Activated CD8-positive, alpha-beta memory T cell treated with anti-CD3 and anti-CD28 coated beads, Interleukin-2, amount 10 ng/mL, durations not matched to agents 7 days and 5 days (primary cell): ENCODE measurements at regions not wholly inside any gene's neighbourhood (a gene's known extent, or its start where the extent isn't known, plus 50 kb on each side); places are given as distances from the start of the nearest gene placed in this dataset.
A peak's percentile ranks its signal among the peaks of the same experiment; 100 is the strongest.
"Not testable (repeated sequence)": the region's sequence is repeated elsewhere in the genome, so short reads cannot be mapped to it uniquely, and the experiment has no call there.

ENCODE experiments used
- ATAC-seq: fragments of 150-1000 bp; cut with Tn5 transposase; one replicate; pipeline ENCODE4 v1.10.0; 2021; ENCODE audit warnings: moderate library complexity
- CTCF ChIA-PET: fragments of 350-600 bp; sonication (Branson Sonifier 250); formaldehyde crosslinking; loops from one replicate; lab custom pipeline; 2021; ENCODE audit warnings: antibody characterized with exemption; lab: Charles Lee
- DNase-seq: peaks from one replicate; pipeline ENCODE4 v3.0.0-alpha.2; 2020
- H3K27ac Mint-ChIP-seq: one replicate; pipeline ENCODE4 v1.8.0; 2021; ENCODE audit warnings: mild to moderate bottlenecking, mixed read lengths
- H3K27me3 Mint-ChIP-seq: one replicate; pipeline ENCODE4 v1.8.0; 2021; ENCODE audit warnings: mixed read lengths
- H3K36me3 Mint-ChIP-seq: one replicate; pipeline ENCODE4 v1.8.0; 2021; ENCODE audit warnings: mild to moderate bottlenecking, mixed read lengths
- H3K4me1 Mint-ChIP-seq: one replicate; pipeline ENCODE4 v1.8.0; 2021; ENCODE audit warnings: mixed read lengths
- H3K4me3 Mint-ChIP-seq: one replicate; pipeline ENCODE4 v1.8.0; 2021; ENCODE audit warnings: mild to moderate bottlenecking, moderate library complexity, mixed read lengths
- H3K9me3 Mint-ChIP-seq: one replicate; pipeline ENCODE4 v1.8.0; 2022; ENCODE audit warnings: low read depth, mixed read lengths

DNA sequence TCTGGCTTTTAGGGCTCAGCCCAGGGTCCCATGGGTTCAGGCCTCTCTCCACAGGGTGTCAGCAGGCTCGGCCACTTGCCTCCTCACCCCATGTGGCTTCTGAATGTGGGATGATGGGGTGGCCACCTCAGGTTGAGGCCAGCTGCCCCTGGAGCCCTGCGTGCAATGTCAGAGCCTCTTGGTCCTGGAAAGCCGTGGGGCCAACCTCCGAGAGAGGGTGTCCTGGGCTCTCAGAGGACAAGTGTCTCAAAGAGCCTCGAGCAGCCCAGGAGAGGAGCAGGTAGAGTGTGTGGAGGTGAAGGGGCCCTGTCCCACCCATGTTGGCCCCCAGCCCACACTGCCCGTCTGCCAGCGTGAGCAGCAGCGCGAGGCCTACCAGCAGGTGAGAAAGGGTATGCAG, 86.0 kb downstream of the PLXNA1 start:
- Mint-ChIP-seq H3K4me3 (no peak overlapping the region), H3K36me3 (no peaks in the 10 kb centered on the region), H3K4me1 (peaks cover 1% of the 10 kb centered on the region), H3K27ac (no peak overlapping the region), H3K27me3 (peaks cover 17% of the 10 kb centered on the region), H3K9me3 (no peaks in the 10 kb centered on the region)
- CTCF ChIA-PET = no interaction called here
- ATAC-seq (no peak), DNase-seq (no peak)

GRCh38 chr3:127069814-127070440, 87.0 kb downstream of the PLXNA1 start:
- Mint-ChIP-seq H3K9me3 (no peaks in the 10 kb centered on the region), H3K4me1 (peaks cover 10% of the 10 kb centered on the region), H3K27ac (no peak overlapping the region), H3K36me3 (no peaks in the 10 kb centered on the region), H3K4me3 (no peak overlapping the region), H3K27me3 (peaks cover 17% of the 10 kb centered on the region)
- CTCF ChIA-PET = no interaction called here
- DNase-seq (no peak), ATAC-seq (no peak)

DNA sequence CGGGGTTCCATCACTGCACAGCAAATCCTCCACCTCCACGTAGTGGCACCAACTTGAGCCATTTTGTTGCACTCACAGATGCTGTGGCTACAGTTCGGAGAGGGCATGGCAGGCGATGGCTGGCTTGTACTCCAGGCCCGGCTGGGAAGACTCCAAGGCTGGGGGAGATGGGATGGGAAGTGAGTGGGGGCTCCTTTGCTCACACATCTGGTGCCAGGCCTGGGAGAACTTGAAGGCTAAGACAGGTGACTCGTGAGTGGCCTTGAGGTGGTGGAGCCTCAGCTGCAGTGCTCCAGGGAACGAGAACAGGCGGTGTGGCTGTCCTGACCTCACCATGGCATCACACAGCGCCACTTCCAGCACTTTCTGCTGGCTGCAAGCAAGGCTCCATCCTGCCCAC, 87.9 kb downstream of the PLXNA1 start:
- no peak for ATAC-seq
- H3K36me3 Mint-ChIP-seq = no peaks in the 10 kb centered on the region
- DNase-seq = no peak
- peaks cover 18% of the 10 kb centered on the region for H3K4me1 Mint-ChIP-seq
- H3K27me3 Mint-ChIP-seq = peaks cover 15% of the 10 kb centered on the region
- no peak overlapping the region for H3K4me3 Mint-ChIP-seq
- CTCF ChIA-PET = no interaction called here
- no peak overlapping the region for H3K27ac Mint-ChIP-seq
- no peaks in the 10 kb centered on the region for H3K9me3 Mint-ChIP-seq

GRCh38 chr3:127071597-127072001, 88.7 kb downstream of the PLXNA1 start:
- CTCF ChIA-PET = no interaction called here
- peaks cover 22% of the 10 kb centered on the region for H3K4me1 Mint-ChIP-seq
- H3K27ac Mint-ChIP-seq = no peak overlapping the region
- ATAC-seq = no peak
- no peaks in the 10 kb centered on the region for H3K36me3 Mint-ChIP-seq
- H3K4me3 Mint-ChIP-seq = no peak overlapping the region
- no peaks in the 10 kb centered on the region for H3K9me3 Mint-ChIP-seq
- no peak for DNase-seq
- peaks cover 9% of the 10 kb centered on the region for H3K27me3 Mint-ChIP-seq

DNA sequence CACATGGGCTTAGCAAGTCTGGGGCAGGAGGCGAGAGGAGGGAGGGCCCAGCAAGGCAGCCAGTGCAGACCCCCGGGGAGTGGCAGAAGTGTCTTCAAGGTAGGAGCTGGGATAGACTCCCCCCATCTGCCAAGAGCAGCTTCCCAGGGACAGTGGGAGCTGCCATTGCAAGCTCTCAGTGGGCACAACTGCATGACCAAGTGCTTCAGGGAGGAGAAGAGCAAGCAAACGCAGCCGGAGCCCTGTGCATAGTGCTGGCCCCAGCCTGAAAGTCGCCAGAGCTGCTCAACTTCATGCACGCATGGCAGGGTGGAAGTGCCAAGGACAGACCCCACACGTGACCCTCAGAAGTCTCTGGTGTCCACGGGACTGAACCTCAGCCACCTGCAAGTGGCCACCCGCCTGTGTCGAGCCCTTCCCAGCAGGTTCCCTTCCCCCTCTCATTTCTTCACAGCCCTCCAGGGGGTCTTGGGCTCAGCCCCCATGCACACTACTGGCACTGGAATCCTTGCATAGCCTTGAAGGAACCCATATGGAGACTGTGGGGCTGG, 89.4 kb downstream of the PLXNA1 start:
- DNase-seq = no peak
- ATAC-seq = no peak
- CTCF ChIA-PET = no interaction called here
- Mint-ChIP-seq H3K4me3 (no peak overlapping the region), H3K4me1 (peaks cover 22% of the 10 kb centered on the region), H3K27ac (no peak overlapping the region), H3K36me3 (no peaks in the 10 kb centered on the region), H3K9me3 (no peaks in the 10 kb centered on the region), H3K27me3 (peaks cover 9% of the 10 kb centered on the region)

- ATAC-seq (no peak), DNase-seq (no peak)
- Mint-ChIP-seq H3K9me3 (no peaks in the 10 kb centered on the region), H3K36me3 (no peaks in the 10 kb centered on the region), H3K4me1 (peaks cover 22% of the 10 kb centered on the region), H3K27me3 (peaks cover 9% of the 10 kb centered on the region), H3K4me3 (no peak overlapping the region), H3K27ac (no peak overlapping the region)
- CTCF ChIA-PET = no interaction called here
These were observed 90.3 kb downstream of the PLXNA1 start for GRCh38 chr3:127072971-127073783.

- H3K27me3 Mint-ChIP-seq = peaks cover 6% of the 10 kb centered on the region
- ATAC-seq = peak; percentile 10
- CTCF ChIA-PET = interaction anchor here (1.6 kb wide), 1 partner anchor 93 kb away, joined by 3 read pairs; no protein-coding TSS in a partner anchor
- H3K4me1 Mint-ChIP-seq = peaks cover 22% of the 10 kb centered on the region
- no peaks in the 10 kb centered on the region for H3K36me3 Mint-ChIP-seq
- H3K9me3 Mint-ChIP-seq = no peaks in the 10 kb centered on the region
- H3K4me3 Mint-ChIP-seq = no peak overlapping the region
- DNase-seq = no peak
- H3K27ac Mint-ChIP-seq = peak overlapping the region; percentile 27
These were observed 91.3 kb downstream of the PLXNA1 start for GRCh38 chr3:127073941-127074820.

DNA sequence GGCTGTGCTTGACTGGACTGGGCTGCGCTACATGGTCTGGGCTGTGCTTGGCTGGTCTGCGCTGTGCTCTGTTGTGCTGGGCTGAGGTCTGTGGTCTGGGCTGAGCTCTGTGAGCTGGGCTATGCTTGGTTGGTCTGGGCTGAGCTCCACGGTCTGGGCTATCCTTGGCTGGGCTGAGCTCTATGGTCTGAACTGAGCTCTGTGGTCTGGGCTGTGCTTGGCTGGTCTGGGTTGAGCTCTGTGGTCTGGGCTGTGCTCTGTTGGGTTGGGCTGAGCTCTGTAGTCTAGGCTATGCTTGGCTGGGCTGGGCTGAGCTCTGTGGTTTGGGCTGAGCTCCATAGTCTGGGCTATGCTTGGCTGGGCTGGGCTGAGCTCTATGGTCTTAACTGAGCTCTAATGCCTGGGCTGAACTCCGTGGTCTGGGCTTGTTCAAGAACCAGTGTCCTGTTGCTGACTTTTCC, 92.0 kb downstream of the PLXNA1 start:
- CTCF ChIA-PET = interaction anchor here (1.6 kb wide), 1 partner anchor 94 kb away, joined by 3 read pairs; no protein-coding TSS in a partner anchor
- Mint-ChIP-seq H3K4me1 (peaks cover 22% of the 10 kb centered on the region), H3K9me3 (no peaks in the 10 kb centered on the region), H3K27ac (peak overlapping the region; percentile 76), H3K36me3 (no peaks in the 10 kb centered on the region), H3K27me3 (peaks cover 4% of the 10 kb centered on the region), H3K4me3 (peak overlapping the region; percentile 10)
- DNase-seq = peak; percentile 77
- ATAC-seq = peak; percentile 81

DNA sequence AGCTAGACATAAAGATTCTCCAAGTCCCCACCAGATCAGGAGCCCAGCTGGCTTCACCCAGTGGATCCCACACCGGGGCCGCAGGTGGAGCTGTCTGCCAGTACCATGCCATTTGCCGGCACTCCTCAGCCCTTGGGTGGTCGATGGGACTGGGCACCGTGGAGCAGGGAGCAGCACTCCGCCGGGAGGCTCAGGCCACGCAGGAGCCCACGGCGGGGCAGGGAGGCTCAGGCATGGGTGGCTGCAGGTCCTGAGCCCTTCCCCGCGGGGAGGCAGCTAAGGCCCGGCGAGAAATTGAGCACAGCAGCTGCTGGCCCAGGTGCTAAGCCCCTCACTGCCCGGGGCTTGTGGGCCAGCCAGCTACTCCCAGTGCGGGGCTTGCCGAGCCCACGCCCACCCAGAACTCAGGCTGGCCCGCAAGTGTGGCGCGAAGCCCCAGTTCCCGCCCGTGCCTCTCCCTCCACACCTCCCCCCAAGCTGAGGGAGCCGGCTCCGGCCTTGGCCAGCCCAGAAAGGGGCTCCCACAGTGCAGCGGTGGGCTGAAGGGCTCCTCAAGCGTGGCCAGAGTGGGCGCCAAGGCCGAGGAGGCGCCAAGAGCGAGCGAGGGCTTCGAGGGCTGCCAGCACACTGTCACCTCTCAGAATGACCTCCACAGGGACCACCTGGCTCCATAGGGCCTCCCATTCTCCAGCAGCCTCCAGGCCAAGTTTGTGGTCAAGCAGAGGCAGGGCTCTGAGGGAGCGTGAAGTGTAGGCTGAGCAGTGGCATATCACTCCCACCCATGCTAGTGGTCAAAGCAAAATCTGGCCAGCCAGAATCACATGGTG, 93.5 kb downstream of the PLXNA1 start:
- ATAC-seq, CTCF ChIA-PET, H3K4me3 Mint-ChIP-seq, DNase-seq, H3K36me3 Mint-ChIP-seq, H3K9me3 Mint-ChIP-seq, H3K27me3 Mint-ChIP-seq, H3K27ac Mint-ChIP-seq: not testable (repeated sequence)
- peaks cover 22% of the 10 kb centered on the region for H3K4me1 Mint-ChIP-seq

DNA sequence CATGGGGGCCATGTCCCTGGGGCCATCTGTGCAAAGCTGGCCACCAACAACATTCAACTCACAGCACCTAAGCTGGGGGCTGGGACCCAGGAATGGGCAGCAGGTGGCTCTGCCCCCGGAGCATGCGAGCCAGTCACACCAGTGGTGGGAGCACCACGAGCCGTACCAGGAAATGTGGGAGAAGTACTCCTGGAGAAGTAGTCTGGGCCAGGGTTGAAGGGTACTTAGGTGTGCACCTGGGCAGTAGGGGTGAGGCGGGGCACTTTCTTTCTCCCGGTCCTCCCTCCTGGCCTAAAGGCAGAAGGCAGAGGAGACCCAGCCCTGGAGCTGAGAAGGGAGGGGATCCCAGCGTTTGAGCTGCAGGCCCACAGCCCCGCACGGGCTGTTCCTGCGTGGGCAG, 94.2 kb downstream of the PLXNA1 start:
- no peak for DNase-seq
- Mint-ChIP-seq H3K4me1 (peaks cover 22% of the 10 kb centered on the region), H3K27me3 (peaks cover 6% of the 10 kb centered on the region), H3K4me3 (no peak overlapping the region), H3K27ac (no peak overlapping the region), H3K9me3 (no peaks in the 10 kb centered on the region), H3K36me3 (no peaks in the 10 kb centered on the region)
- ATAC-seq = no peak
- CTCF ChIA-PET = no interaction called here

DNA sequence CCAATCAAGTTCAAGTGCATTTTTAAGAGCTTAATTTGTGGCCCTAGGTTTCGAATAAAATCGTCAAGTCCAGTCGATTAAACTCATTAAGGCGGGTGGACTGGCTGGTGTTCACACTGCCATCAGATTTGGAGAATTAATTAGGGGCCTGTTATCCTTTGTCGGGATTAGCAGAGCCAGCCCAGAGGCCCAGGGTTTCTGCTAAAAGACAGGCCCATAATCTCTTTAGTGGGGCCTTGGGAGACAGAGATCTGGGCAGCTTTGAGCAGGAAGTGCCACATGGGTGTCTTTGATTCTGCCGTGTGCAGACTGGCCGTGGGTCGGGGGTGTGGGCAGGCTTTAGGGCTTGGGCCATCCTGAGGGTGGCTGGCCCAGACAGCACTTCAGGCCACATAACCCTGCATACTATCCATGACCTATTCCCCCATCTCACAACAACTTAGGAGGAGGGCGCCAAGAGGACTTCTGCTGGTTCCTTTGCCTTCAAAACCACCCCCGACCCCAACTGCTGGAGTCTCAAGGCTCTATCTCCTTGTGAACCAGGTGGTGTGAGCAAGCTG, 94.7 kb downstream of the PLXNA1 start:
- peaks cover 22% of the 10 kb centered on the region for H3K4me1 Mint-ChIP-seq
- CTCF ChIA-PET = no interaction called here
- no peaks in the 10 kb centered on the region for H3K36me3 Mint-ChIP-seq
- DNase-seq (no peak), ATAC-seq (no peak)
- peaks cover 6% of the 10 kb centered on the region for H3K27me3 Mint-ChIP-seq
- H3K27ac Mint-ChIP-seq = no peak overlapping the region
- H3K4me3 Mint-ChIP-seq = no peak overlapping the region
- H3K9me3 Mint-ChIP-seq = no peaks in the 10 kb centered on the region

- no peak for DNase-seq
- Mint-ChIP-seq H3K9me3 (no peaks in the 10 kb centered on the region), H3K4me3 (no peak overlapping the region), H3K36me3 (no peaks in the 10 kb centered on the region), H3K27me3 (peaks cover 6% of the 10 kb centered on the region), H3K4me1 (peaks cover 22% of the 10 kb centered on the region), H3K27ac (no peak overlapping the region)
- no peak for ATAC-seq
- CTCF ChIA-PET = interaction anchor here (0.5 kb wide), 1 partner anchor 133 kb away, joined by 3 read pairs; no protein-coding TSS in a partner anchor
These were observed 95.7 kb downstream of the PLXNA1 start for GRCh38 chr3:127078626-127079025.
